ENCODE measurements at regions not wholly inside any gene's neighbourhood (a gene's known extent, or its start where the extent isn't known, plus 50 kb on each side); places are given as distances from the start of the nearest gene placed in this dataset.

- TF ChIP-seq, protein P1, sequence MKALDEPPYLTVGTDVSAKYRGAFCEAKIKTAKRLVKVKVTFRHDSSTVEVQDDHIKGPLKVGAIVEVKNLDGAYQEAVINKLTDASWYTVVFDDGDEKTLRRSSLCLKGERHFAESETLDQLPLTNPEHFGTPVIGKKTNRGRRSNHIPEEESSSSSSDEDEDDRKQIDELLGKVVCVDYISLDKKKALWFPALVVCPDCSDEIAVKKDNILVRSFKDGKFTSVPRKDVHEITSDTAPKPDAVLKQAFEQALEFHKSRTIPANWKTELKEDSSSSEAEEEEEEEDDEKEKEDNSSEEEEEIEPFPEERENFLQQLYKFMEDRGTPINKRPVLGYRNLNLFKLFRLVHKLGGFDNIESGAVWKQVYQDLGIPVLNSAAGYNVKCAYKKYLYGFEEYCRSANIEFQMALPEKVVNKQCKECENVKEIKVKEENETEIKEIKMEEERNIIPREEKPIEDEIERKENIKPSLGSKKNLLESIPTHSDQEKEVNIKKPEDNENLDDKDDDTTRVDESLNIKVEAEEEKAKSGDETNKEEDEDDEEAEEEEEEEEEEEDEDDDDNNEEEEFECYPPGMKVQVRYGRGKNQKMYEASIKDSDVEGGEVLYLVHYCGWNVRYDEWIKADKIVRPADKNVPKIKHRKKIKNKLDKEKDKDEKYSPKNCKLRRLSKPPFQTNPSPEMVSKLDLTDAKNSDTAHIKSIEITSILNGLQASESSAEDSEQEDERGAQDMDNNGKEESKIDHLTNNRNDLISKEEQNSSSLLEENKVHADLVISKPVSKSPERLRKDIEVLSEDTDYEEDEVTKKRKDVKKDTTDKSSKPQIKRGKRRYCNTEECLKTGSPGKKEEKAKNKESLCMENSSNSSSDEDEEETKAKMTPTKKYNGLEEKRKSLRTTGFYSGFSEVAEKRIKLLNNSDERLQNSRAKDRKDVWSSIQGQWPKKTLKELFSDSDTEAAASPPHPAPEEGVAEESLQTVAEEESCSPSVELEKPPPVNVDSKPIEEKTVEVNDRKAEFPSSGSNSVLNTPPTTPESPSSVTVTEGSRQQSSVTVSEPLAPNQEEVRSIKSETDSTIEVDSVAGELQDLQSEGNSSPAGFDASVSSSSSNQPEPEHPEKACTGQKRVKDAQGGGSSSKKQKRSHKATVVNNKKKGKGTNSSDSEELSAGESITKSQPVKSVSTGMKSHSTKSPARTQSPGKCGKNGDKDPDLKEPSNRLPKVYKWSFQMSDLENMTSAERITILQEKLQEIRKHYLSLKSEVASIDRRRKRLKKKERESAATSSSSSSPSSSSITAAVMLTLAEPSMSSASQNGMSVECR (CRISPR knock-in tag; IDR thresholded peaks at IDR 0.05; ENCODE audit: borderline replicate concordance): no peak
- TF ChIP-seq TEAD4 (CRISPR knock-in tag; IDR thresholded peaks at IDR 0.05) (no peak), NFATC4 (CRISPR knock-in tag; IDR thresholded peaks at IDR 0.05) (no peak), TEAD1 (CRISPR knock-in tag; IDR thresholded peaks at IDR 0.05) (no peak), MLX (CRISPR knock-in tag; IDR thresholded peaks at IDR 0.05) (no peak), SP1 (CRISPR knock-in tag; conservative IDR thresholded peaks at IDR 0.05) (no peak)
Measured at GRCh38 chr13:54312885-54313284, 1284.3 kb downstream of the OLFM4 start (continued).

- peaks cover 65% of the 10 kb centered on the region for H3K36me3 Mint-ChIP-seq
- no peaks in the 10 kb centered on the region for H3K27me3 Mint-ChIP-seq (ENCODE audit: low read depth)
- CTCF ChIA-PET: interaction anchor here (1.2 kb wide), 1 partner anchor 12 kb away, joined by 3 read pairs; no protein-coding TSS in a partner anchor
- TF ChIP-seq, protein P2, sequence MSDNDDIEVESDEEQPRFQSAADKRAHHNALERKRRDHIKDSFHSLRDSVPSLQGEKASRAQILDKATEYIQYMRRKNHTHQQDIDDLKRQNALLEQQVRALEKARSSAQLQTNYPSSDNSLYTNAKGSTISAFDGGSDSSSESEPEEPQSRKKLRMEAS (CRISPR knock-in tag; IDR thresholded peaks at IDR 0.05): no peak
- ATAC-seq (no peak), DNase-seq (ENCODE audit: low spot score) (no peak)
- H3K4me1 Mint-ChIP-seq: peaks cover 18% of the 10 kb centered on the region
- H3K27ac Mint-ChIP-seq: no peak overlapping the region
- POLR2A ChIA-PET: no interaction called here
- H3K4me3 Mint-ChIP-seq: no peak overlapping the region
- H3K9me3 Mint-ChIP-seq: peaks cover 38% of the 10 kb centered on the region
Measured at GRCh38 chr13:54317722-54318121, 1289.1 kb downstream of the OLFM4 start.

- Mint-ChIP-seq H3K4me3 (no peak overlapping the region), H3K27ac (no peak overlapping the region), H3K36me3 (peaks cover 17% of the 10 kb centered on the region), H3K27me3 (ENCODE audit: low read depth) (no peaks in the 10 kb centered on the region), H3K9me3 (peaks cover 15% of the 10 kb centered on the region), H3K4me1 (peaks cover 28% of the 10 kb centered on the region)
- DNase-seq (ENCODE audit: low spot score) (no peak), ATAC-seq (no peak)
- TF ChIP-seq ZNF263 (CRISPR knock-in tag; IDR thresholded peaks at IDR 0.05; ENCODE audit: low read depth) (no peak), NR1H2 (CRISPR knock-in tag; IDR thresholded peaks at IDR 0.05) (no peak), NR2C2 (CRISPR knock-in tag; IDR thresholded peaks at IDR 0.05) (no peak), CREM (CRISPR knock-in tag; IDR thresholded peaks at IDR 0.05) (no peak), MXD4 (CRISPR knock-in tag; IDR thresholded peaks at IDR 0.05; ENCODE audit: borderline replicate concordance) (no peak)
- TF ChIP-seq, protein P3, sequence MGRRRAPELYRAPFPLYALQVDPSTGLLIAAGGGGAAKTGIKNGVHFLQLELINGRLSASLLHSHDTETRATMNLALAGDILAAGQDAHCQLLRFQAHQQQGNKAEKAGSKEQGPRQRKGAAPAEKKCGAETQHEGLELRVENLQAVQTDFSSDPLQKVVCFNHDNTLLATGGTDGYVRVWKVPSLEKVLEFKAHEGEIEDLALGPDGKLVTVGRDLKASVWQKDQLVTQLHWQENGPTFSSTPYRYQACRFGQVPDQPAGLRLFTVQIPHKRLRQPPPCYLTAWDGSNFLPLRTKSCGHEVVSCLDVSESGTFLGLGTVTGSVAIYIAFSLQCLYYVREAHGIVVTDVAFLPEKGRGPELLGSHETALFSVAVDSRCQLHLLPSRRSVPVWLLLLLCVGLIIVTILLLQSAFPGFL (CRISPR knock-in tag; IDR thresholded peaks at IDR 0.05; ENCODE audit: borderline replicate concordance): no peak
- TF ChIP-seq, protein P4, sequence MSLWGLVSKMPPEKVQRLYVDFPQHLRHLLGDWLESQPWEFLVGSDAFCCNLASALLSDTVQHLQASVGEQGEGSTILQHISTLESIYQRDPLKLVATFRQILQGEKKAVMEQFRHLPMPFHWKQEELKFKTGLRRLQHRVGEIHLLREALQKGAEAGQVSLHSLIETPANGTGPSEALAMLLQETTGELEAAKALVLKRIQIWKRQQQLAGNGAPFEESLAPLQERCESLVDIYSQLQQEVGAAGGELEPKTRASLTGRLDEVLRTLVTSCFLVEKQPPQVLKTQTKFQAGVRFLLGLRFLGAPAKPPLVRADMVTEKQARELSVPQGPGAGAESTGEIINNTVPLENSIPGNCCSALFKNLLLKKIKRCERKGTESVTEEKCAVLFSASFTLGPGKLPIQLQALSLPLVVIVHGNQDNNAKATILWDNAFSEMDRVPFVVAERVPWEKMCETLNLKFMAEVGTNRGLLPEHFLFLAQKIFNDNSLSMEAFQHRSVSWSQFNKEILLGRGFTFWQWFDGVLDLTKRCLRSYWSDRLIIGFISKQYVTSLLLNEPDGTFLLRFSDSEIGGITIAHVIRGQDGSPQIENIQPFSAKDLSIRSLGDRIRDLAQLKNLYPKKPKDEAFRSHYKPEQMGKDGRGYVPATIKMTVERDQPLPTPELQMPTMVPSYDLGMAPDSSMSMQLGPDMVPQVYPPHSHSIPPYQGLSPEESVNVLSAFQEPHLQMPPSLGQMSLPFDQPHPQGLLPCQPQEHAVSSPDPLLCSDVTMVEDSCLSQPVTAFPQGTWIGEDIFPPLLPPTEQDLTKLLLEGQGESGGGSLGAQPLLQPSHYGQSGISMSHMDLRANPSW (CRISPR knock-in tag; conservative IDR thresholded peaks at IDR 0.05; ENCODE audit: low read depth): no peak
- ChIA-PET POLR2A (interaction anchor here (0.6 kb wide), 1 partner anchor 553 kb away, joined by 3 read pairs; no protein-coding TSS in a partner anchor), CTCF (no interaction called here)
Measured at GRCh38 chr13:54337540-54337939, 1308.9 kb downstream of the OLFM4 start.
